Stomach (tissue), 4 donors: ENCODE measurements at regions not wholly inside any gene's neighbourhood (a gene's known extent, or its start where the extent isn't known, plus 50 kb on each side); places are given as distances from the start of the nearest gene placed in this dataset.

Source experiments
- EP300 ChIP-seq: sonication (generic); formaldehyde crosslinking; IDR thresholded peaks from one replicate; pipeline ENCODE4 v1.6.1; 2017; ENCODE audit warnings: antibody characterized with exemption
- POLR2A ChIP-seq, 4 donors: fragments of 450-650 bp; IDR thresholded peaks; one replicate each; pipeline ENCODE4 v1.6.1; 2016; ENCODE audit warnings: antibody characterized with exemption in 4 of 4, control low read depth in 2 of 4, mild to moderate bottlenecking in 1 of 4, moderate library complexity in 1 of 4
- POLR2AphosphoS5 ChIP-seq, 3 donors: sonication (generic); formaldehyde crosslinking; IDR thresholded peaks; one replicate each; pipeline ENCODE4 v1.6.1; 2016; ENCODE audit warnings: antibody characterized with exemption in 3 of 3
- TF ChIP-seq, protein P1 (sequence below), 7 experiments: fragments of 450-650 bp in 4 of 7; fragments of 200-600 bp in 3 of 7; sonication (generic) in 3 of 7; IDR thresholded peaks; one replicate each; pipeline ENCODE4 v1.5.1; 2016 to 2019; ENCODE audit warnings: antibody characterized with exemption in 7 of 7, control low read depth in 2 of 7, mild to moderate bottlenecking in 1 of 7

GRCh38 chr12:69096669-69097335, 142.6 kb upstream of the CPSF6 start:
- TF ChIP-seq, protein P1, sequence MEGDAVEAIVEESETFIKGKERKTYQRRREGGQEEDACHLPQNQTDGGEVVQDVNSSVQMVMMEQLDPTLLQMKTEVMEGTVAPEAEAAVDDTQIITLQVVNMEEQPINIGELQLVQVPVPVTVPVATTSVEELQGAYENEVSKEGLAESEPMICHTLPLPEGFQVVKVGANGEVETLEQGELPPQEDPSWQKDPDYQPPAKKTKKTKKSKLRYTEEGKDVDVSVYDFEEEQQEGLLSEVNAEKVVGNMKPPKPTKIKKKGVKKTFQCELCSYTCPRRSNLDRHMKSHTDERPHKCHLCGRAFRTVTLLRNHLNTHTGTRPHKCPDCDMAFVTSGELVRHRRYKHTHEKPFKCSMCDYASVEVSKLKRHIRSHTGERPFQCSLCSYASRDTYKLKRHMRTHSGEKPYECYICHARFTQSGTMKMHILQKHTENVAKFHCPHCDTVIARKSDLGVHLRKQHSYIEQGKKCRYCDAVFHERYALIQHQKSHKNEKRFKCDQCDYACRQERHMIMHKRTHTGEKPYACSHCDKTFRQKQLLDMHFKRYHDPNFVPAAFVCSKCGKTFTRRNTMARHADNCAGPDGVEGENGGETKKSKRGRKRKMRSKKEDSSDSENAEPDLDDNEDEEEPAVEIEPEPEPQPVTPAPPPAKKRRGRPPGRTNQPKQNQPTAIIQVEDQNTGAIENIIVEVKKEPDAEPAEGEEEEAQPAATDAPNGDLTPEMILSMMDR (IDR thresholded peaks at IDR 0.05) = no peak
- TF ChIP-seq POLR2A (IDR thresholded peaks at IDR 0.05) = no peak
- TF ChIP-seq POLR2AphosphoS5 (IDR thresholded peaks at IDR 0.05) = no peak
- no peak for TF ChIP-seq EP300
